ENCODE measurements at regions not wholly inside any gene's neighbourhood (a gene's known extent, or its start where the extent isn't known, plus 50 kb on each side); places are given as distances from the start of the nearest gene placed in this dataset.

DNA sequence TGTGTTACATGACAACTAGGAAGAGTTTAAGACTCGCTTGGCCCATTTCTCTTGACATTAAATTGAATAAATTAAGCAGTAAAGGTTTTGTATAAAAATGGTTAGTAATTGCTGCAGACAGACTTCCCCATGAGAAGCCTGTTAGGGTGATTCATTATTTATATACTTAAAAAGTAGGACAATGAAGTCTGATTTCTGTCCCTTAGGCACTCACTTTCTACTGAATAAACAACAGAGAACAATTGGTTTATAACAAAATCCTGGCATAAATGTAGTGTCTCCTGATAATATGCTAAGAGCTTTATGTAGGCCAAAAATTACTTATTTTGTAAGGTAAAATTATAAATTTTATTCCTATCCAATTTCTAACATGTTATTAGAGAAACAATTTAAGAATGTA, 2138.5 kb upstream of the PCDH20 start:
- H3K9me3 ChIP-seq (ENCODE audit: control insufficient read depth in 4 of 4, low read length in 3 of 4) = no peaks in the 10 kb centered on the region
- H3K4me1 ChIP-seq (ENCODE audit: control insufficient read depth in 4 of 4, insufficient read depth in 4 of 4, low read length in 3 of 4) = no peaks in the 10 kb centered on the region
- H3K9ac ChIP-seq (ENCODE audit: low read depth in 1 of 2, low read length in 2 of 2) = no peak overlapping the region
- H3K36me3 ChIP-seq (ENCODE audit: control insufficient read depth in 4 of 4, insufficient read depth in 3 of 4, low read depth in 1 of 4, low read length in 3 of 4) = no peaks in the 10 kb centered on the region
- no peak for TF ChIP-seq GABPA (IDR thresholded peaks at IDR 0.05 in 1 of 2, conservative IDR thresholded peaks at IDR 0.05 in 1 of 2)
- TF ChIP-seq, protein P1, sequence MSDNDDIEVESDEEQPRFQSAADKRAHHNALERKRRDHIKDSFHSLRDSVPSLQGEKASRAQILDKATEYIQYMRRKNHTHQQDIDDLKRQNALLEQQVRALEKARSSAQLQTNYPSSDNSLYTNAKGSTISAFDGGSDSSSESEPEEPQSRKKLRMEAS (IDR thresholded peaks at IDR 0.05) = no peak
- H3K4me3 ChIP-seq (ENCODE audit: low read depth in 1 of 3, low read length in 3 of 3) = no peak overlapping the region
- no peaks in the 10 kb centered on the region for H3K27me3 ChIP-seq (ENCODE audit: control insufficient read depth in 4 of 4, insufficient read depth in 4 of 4, low read length in 3 of 4)
- WGBS = 76% methylated on average over 1 of the region's 1 CpG
- no peak for DNase-seq (ENCODE audit: low spot score)
- no peak overlapping the region for H3K27ac ChIP-seq (ENCODE audit: low read depth in 1 of 2, low read length in 2 of 2)

DNA sequence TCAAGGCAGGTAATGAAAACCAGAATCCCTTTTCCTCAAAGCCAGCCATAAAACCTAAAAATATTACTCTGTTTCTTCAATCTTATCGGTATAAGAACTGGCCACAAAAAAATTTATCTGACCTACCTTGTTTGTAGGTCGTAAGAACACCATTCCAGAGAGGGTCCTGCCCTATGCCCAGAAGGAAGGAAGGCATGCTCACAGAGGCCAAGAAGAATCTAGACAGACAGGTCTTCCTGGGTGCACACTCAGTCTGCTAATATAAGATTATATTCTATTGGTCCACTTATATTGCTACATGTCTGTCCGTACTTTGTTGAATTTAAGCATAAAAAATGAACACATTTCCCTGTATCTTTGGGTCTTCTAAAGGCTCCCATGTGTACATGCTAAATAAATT, 2136.1 kb upstream of the PCDH20 start:
- 80% methylated on average over 3 of the region's 3 CpGs for WGBS
- no peak for DNase-seq (ENCODE audit: low spot score)

More for the DNA sequence above, 2136.1 kb upstream of the PCDH20 start:
- no peaks in the 10 kb centered on the region for H3K4me1 ChIP-seq (ENCODE audit: control insufficient read depth in 4 of 4, insufficient read depth in 4 of 4, low read length in 3 of 4)
- no peak for TF ChIP-seq RXRA (IDR thresholded peaks at IDR 0.05)
- TF ChIP-seq GABPA (IDR thresholded peaks at IDR 0.05 in 1 of 2, conservative IDR thresholded peaks at IDR 0.05 in 1 of 2) = no peak
- TF ChIP-seq, protein P2, sequence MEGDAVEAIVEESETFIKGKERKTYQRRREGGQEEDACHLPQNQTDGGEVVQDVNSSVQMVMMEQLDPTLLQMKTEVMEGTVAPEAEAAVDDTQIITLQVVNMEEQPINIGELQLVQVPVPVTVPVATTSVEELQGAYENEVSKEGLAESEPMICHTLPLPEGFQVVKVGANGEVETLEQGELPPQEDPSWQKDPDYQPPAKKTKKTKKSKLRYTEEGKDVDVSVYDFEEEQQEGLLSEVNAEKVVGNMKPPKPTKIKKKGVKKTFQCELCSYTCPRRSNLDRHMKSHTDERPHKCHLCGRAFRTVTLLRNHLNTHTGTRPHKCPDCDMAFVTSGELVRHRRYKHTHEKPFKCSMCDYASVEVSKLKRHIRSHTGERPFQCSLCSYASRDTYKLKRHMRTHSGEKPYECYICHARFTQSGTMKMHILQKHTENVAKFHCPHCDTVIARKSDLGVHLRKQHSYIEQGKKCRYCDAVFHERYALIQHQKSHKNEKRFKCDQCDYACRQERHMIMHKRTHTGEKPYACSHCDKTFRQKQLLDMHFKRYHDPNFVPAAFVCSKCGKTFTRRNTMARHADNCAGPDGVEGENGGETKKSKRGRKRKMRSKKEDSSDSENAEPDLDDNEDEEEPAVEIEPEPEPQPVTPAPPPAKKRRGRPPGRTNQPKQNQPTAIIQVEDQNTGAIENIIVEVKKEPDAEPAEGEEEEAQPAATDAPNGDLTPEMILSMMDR (IDR thresholded peaks at IDR 0.05; ENCODE audit: low read depth, low read length, missing input control) = no peak
- no peak for TF ChIP-seq SP1 (IDR thresholded peaks at IDR 0.05)
- no peak for TF ChIP-seq HNF4A (conservative IDR thresholded peaks at IDR 0.05)
- TF ChIP-seq, protein P3, sequence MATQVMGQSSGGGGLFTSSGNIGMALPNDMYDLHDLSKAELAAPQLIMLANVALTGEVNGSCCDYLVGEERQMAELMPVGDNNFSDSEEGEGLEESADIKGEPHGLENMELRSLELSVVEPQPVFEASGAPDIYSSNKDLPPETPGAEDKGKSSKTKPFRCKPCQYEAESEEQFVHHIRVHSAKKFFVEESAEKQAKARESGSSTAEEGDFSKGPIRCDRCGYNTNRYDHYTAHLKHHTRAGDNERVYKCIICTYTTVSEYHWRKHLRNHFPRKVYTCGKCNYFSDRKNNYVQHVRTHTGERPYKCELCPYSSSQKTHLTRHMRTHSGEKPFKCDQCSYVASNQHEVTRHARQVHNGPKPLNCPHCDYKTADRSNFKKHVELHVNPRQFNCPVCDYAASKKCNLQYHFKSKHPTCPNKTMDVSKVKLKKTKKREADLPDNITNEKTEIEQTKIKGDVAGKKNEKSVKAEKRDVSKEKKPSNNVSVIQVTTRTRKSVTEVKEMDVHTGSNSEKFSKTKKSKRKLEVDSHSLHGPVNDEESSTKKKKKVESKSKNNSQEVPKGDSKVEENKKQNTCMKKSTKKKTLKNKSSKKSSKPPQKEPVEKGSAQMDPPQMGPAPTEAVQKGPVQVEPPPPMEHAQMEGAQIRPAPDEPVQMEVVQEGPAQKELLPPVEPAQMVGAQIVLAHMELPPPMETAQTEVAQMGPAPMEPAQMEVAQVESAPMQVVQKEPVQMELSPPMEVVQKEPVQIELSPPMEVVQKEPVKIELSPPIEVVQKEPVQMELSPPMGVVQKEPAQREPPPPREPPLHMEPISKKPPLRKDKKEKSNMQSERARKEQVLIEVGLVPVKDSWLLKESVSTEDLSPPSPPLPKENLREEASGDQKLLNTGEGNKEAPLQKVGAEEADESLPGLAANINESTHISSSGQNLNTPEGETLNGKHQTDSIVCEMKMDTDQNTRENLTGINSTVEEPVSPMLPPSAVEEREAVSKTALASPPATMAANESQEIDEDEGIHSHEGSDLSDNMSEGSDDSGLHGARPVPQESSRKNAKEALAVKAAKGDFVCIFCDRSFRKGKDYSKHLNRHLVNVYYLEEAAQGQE (IDR thresholded peaks at IDR 0.05) = no peak
- TF ChIP-seq YY1 (IDR thresholded peaks at IDR 0.05) = no peak
- TF ChIP-seq, protein P1 (IDR thresholded peaks at IDR 0.05) = no peak
- TF ChIP-seq JUND (IDR thresholded peaks at IDR 0.05) = no peak
- TF ChIP-seq FOXA2 (IDR thresholded peaks at IDR 0.05) = no peak
- no peak for TF ChIP-seq EGR1 (IDR thresholded peaks at IDR 0.05; ENCODE audit: low read depth in 2 of 2)
- no peak for TF ChIP-seq NR2F2 (IDR thresholded peaks at IDR 0.05)
- TF ChIP-seq, protein P4, sequence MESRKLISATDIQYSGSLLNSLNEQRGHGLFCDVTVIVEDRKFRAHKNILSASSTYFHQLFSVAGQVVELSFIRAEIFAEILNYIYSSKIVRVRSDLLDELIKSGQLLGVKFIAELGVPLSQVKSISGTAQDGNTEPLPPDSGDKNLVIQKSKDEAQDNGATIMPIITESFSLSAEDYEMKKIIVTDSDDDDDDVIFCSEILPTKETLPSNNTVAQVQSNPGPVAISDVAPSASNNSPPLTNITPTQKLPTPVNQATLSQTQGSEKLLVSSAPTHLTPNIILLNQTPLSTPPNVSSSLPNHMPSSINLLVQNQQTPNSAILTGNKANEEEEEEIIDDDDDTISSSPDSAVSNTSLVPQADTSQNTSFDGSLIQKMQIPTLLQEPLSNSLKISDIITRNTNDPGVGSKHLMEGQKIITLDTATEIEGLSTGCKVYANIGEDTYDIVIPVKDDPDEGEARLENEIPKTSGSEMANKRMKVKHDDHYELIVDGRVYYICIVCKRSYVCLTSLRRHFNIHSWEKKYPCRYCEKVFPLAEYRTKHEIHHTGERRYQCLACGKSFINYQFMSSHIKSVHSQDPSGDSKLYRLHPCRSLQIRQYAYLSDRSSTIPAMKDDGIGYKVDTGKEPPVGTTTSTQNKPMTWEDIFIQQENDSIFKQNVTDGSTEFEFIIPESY (IDR thresholded peaks at IDR 0.05) = no peak
- TF ChIP-seq HNF4G (IDR thresholded peaks at IDR 0.05) = no peak
- no peak for TF ChIP-seq RAD21 (IDR thresholded peaks at IDR 0.05)
- TF ChIP-seq TAF1 (conservative IDR thresholded peaks at IDR 0.05) = no peak
- no peaks in the 10 kb centered on the region for H3K27me3 ChIP-seq (ENCODE audit: control insufficient read depth in 4 of 4, insufficient read depth in 4 of 4, low read length in 3 of 4)
- no peak overlapping the region for H3K27ac ChIP-seq (ENCODE audit: low read depth in 1 of 2, low read length in 2 of 2)
- no peaks in the 10 kb centered on the region for H3K9me3 ChIP-seq (ENCODE audit: control insufficient read depth in 4 of 4, low read length in 3 of 4)
- no peaks in the 10 kb centered on the region for H3K36me3 ChIP-seq (ENCODE audit: control insufficient read depth in 4 of 4, insufficient read depth in 3 of 4, low read depth in 1 of 4, low read length in 3 of 4)
- H3K9ac ChIP-seq (ENCODE audit: low read depth in 1 of 2, low read length in 2 of 2) = no peak overlapping the region
- H3K4me3 ChIP-seq (ENCODE audit: low read depth in 1 of 3, low read length in 3 of 3) = no peak overlapping the region

All from liver (tissue), 8 donors.